ENCODE measurements at regions not wholly inside any gene's neighbourhood (a gene's known extent, or its start where the extent isn't known, plus 50 kb on each side); places are given as distances from the start of the nearest gene placed in this dataset.

DNA sequence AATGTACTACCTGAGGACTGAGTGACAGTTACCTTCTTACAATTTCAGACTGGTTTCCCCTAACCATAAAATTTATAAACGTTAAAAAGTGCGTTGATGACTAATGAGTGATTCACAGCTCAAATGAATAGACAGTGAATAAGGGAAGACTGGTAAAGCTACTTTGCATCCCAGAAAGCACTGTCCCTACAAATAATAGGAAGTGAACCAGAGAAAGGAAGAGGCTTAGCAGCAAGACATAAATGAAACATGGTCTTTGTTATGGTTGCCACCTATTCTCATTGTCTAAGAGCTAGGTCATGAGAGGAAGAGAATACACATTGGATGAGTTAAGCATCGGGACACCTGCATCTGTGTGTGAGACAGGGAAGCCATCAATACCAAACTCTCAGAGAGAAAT is 849.2 kb downstream of the TAF11L14 start:
- no peak for DNase-seq (ENCODE audit: extremely low spot score in 2 of 2)
- Histone ChIP-seq H3K27me3 (no peaks in the 10 kb centered on the region), H3K36me3 (no peaks in the 10 kb centered on the region), H3K4me1 (no peaks in the 10 kb centered on the region), H3K4me3 (no peak overlapping the region), H3K9me3 (no peaks in the 10 kb centered on the region), H3K27ac (no peak overlapping the region)
- intact Hi-C loops (cut with DNase I), result no loop called here
- TF ChIP-seq POLR2AphosphoS5 (IDR thresholded peaks at IDR 0.05; ENCODE audit: insufficient read depth in 1 of 2, low read depth in 1 of 2) (no peak), POLR2A (IDR thresholded peaks at IDR 0.05) (no peak)
- TF ChIP-seq, protein P1, sequence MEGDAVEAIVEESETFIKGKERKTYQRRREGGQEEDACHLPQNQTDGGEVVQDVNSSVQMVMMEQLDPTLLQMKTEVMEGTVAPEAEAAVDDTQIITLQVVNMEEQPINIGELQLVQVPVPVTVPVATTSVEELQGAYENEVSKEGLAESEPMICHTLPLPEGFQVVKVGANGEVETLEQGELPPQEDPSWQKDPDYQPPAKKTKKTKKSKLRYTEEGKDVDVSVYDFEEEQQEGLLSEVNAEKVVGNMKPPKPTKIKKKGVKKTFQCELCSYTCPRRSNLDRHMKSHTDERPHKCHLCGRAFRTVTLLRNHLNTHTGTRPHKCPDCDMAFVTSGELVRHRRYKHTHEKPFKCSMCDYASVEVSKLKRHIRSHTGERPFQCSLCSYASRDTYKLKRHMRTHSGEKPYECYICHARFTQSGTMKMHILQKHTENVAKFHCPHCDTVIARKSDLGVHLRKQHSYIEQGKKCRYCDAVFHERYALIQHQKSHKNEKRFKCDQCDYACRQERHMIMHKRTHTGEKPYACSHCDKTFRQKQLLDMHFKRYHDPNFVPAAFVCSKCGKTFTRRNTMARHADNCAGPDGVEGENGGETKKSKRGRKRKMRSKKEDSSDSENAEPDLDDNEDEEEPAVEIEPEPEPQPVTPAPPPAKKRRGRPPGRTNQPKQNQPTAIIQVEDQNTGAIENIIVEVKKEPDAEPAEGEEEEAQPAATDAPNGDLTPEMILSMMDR (IDR thresholded peaks at IDR 0.05), result no peak

DNA sequence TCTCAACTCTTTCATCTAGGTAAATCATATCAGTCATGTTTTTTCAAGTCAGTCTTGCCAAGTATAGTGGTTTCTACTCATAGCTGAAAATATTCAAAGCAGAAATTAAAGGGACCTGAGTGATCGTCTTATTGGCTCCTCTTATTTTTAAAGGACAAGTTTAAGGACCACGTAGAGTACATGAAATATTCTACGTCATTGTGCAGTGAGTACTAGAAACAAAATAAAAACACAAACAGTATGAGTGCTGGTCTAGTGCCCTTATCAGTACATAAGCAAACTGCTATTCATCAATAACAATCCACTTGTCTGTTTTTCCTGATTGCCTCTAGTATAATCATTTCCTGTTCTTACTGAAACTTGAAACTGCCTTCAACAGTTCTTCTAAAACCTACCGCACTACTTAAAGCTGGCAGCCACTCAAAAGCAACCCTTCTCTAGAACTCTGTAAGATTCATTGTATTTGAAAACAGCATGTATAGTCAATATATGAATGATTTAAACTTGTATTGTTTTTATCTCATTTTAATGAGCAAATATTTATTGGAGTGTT is 853.7 kb downstream of the TAF11L14 start:
- H3K4me3 ChIP-seq, result no peak overlapping the region
- TF ChIP-seq POLR2AphosphoS5 (IDR thresholded peaks at IDR 0.05; ENCODE audit: insufficient read depth in 1 of 2, low read depth in 1 of 2) (no peak), POLR2A (IDR thresholded peaks at IDR 0.05) (no peak)
- TF ChIP-seq, protein P1 (IDR thresholded peaks at IDR 0.05), result no peak
- no peaks in the 10 kb centered on the region for H3K4me1 ChIP-seq
- H3K27ac ChIP-seq, result no peak overlapping the region
- no peaks in the 10 kb centered on the region for H3K9me3 ChIP-seq
- H3K27me3 ChIP-seq, result no peaks in the 10 kb centered on the region
- DNase-seq (ENCODE audit: extremely low spot score in 2 of 2), result no peak
- no peaks in the 10 kb centered on the region for H3K36me3 ChIP-seq
- intact Hi-C loops (cut with DNase I), result no loop called here

DNA sequence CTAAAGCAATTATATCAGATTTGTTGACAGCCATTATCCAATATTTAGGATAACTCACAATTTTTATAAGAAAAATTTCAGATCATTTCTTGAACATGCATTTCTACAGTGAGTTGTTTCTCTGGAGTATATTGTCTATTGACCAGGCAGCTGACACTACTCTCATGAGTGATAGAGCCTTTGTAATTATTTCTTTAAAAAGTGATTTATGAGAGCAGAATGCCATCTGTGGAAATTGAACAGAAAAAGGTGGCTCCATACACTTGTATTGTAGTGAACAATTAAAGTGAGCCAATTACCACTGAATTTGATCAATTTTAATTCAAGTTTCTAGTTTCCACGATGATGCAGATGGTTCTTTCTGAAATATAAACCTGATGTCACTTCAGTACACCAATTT is 855.4 kb downstream of the TAF11L14 start:
- TF ChIP-seq, protein P1 (IDR thresholded peaks at IDR 0.05), result no peak
- TF ChIP-seq POLR2AphosphoS5 (IDR thresholded peaks at IDR 0.05; ENCODE audit: insufficient read depth in 1 of 2, low read depth in 1 of 2) (no peak), POLR2A (IDR thresholded peaks at IDR 0.05) (no peak)
- no peaks in the 10 kb centered on the region for H3K36me3 ChIP-seq
- H3K27me3 ChIP-seq, result no peaks in the 10 kb centered on the region
- intact Hi-C loops (cut with DNase I), result no loop called here
- no peak overlapping the region for H3K4me3 ChIP-seq
- H3K4me1 ChIP-seq, result no peaks in the 10 kb centered on the region
- no peaks in the 10 kb centered on the region for H3K9me3 ChIP-seq
- no peak overlapping the region for H3K27ac ChIP-seq
- DNase-seq (ENCODE audit: extremely low spot score in 2 of 2), result no peak

DNA sequence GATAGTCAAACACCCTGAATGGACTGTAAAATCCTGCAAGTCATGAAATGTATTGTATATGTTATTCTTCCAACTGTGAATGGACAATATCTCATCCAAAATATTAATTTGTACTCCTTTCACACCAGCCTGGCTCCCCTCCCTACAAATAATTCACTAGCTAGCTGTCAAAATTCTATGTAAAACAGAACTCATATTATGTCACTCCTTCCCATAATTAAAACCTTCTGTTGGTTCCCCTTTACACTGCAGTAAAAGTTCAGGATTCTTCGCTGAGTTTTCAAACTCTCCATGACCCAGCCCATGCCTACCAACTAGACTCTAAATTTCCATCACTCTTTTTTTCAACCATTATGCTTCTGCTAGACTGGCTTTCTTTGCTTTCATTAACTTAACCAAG is 857.1 kb downstream of the TAF11L14 start:
- intact Hi-C loops (cut with DNase I), result no loop called here

DNA sequence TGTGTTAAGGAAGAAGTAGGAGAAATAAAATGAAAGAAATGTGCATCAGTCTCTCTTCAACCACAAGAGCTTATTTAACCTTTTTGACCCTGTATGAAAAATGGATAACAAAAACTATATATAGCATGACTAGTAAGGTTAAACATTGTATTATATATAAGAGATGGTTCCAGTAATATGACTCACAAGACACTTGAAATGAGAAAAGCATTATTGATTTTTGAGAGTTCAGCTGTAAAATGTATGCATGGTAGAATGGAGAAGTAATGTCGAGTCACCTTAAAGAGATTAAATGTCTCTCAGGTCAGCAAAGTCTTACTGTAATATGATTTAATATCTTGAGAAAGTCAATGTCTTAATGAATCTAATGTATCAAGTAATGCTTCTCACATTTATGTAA is 860.9 kb downstream of the TAF11L14 start:
- intact Hi-C loops (cut with DNase I), result no loop called here
- no peaks in the 10 kb centered on the region for H3K27me3 ChIP-seq
- no peaks in the 10 kb centered on the region for H3K9me3 ChIP-seq
- TF ChIP-seq POLR2A (IDR thresholded peaks at IDR 0.05) (no peak), POLR2AphosphoS5 (IDR thresholded peaks at IDR 0.05; ENCODE audit: insufficient read depth in 1 of 2, low read depth in 1 of 2) (no peak)
- TF ChIP-seq, protein P1 (IDR thresholded peaks at IDR 0.05), result no peak
- no peak overlapping the region for H3K27ac ChIP-seq
- H3K36me3 ChIP-seq, result no peaks in the 10 kb centered on the region
- H3K4me3 ChIP-seq, result no peak overlapping the region
- DNase-seq (ENCODE audit: extremely low spot score in 2 of 2), result no peak
- H3K4me1 ChIP-seq, result no peaks in the 10 kb centered on the region

More for the DNA sequence above, 857.1 kb downstream of the TAF11L14 start:
- no peak overlapping the region for H3K4me3 ChIP-seq
- no peak for TF ChIP-seq POLR2AphosphoS5 (IDR thresholded peaks at IDR 0.05; ENCODE audit: insufficient read depth in 1 of 2, low read depth in 1 of 2)
- TF ChIP-seq, protein P1 (IDR thresholded peaks at IDR 0.05), result no peak
- H3K4me1 ChIP-seq, result no peaks in the 10 kb centered on the region
- no peak for DNase-seq (ENCODE audit: extremely low spot score in 2 of 2)
- H3K9me3 ChIP-seq, result no peaks in the 10 kb centered on the region
- H3K27ac ChIP-seq, result no peak overlapping the region
- H3K27me3 ChIP-seq, result no peaks in the 10 kb centered on the region
- no peaks in the 10 kb centered on the region for H3K36me3 ChIP-seq

All from vagina (tissue), 2 donors.